ENCODE measurements at regions not wholly inside any gene's neighbourhood (a gene's known extent, or its start where the extent isn't known, plus 50 kb on each side); places are given as distances from the start of the nearest gene placed in this dataset.

DNA sequence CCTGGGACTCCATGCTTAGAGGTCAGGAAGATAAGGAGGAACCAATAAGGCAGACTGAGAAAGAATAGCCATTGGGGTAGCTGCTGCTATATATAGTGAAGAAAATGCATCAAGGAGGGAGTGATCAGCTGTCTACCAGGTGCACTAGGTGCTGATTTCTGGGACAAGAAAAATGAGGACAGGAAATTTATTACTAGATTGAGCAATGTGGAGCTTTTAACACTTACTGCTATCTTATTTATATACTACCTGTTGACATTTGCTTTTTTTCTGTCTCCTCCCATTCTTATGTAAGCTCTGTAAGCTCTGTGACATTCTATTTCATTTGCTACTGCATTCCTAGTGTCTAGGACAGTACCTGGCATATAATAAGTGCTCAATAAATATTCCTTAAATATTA lies 53.7 kb upstream of the DHX40 start:
- intact Hi-C loops (cut with DNase I): no loop called here
- no peak overlapping the region for H3K27ac ChIP-seq
- peaks cover 0 to 37% (median 6%) of the 10 kb centered on the region in 12 donors for H3K4me1 ChIP-seq
- ATAC-seq: no peak
- DNase-seq: no peak
- H3K4me3 ChIP-seq: no peak overlapping the region
- no peaks in the 10 kb centered on the region for H3K27me3 ChIP-seq
- TF ChIP-seq, protein P1, sequence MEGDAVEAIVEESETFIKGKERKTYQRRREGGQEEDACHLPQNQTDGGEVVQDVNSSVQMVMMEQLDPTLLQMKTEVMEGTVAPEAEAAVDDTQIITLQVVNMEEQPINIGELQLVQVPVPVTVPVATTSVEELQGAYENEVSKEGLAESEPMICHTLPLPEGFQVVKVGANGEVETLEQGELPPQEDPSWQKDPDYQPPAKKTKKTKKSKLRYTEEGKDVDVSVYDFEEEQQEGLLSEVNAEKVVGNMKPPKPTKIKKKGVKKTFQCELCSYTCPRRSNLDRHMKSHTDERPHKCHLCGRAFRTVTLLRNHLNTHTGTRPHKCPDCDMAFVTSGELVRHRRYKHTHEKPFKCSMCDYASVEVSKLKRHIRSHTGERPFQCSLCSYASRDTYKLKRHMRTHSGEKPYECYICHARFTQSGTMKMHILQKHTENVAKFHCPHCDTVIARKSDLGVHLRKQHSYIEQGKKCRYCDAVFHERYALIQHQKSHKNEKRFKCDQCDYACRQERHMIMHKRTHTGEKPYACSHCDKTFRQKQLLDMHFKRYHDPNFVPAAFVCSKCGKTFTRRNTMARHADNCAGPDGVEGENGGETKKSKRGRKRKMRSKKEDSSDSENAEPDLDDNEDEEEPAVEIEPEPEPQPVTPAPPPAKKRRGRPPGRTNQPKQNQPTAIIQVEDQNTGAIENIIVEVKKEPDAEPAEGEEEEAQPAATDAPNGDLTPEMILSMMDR (IDR thresholded peaks at IDR 0.05): no peak
- no peak for TF ChIP-seq POLR2A (IDR thresholded peaks at IDR 0.05)
- no peaks in the 10 kb centered on the region for H3K36me3 ChIP-seq
- no peaks in the 10 kb centered on the region for H3K9me3 ChIP-seq

DNA sequence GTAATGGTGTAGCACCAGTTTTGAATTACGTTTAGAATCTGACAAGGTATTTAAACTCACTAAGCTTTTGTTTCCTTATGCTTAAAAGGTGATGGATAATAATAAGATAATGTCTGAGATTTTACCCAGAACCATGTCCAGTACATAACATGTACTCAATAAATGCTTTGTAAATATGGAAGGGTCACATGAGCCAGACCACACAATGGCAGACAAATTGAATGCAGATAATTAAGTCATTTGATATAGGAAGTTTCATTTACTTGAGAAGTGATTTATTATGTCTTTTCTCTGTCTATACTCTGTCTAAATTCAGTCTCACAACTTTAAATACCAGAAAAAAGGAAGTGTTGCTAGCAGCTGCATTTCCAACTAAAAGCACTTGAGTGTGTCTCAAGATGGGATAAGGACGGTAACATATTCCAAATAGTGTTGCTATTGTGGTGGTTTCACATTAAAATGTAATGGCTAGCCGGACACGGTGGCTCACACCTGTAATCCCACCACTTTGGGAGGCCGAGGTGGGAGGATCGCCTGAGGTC lies 52.5 kb upstream of the DHX40 start:
- DNase-seq (no peak), ATAC-seq (no peak)
- no peaks in the 10 kb centered on the region for H3K9me3 ChIP-seq
- no peaks in the 10 kb centered on the region for H3K27me3 ChIP-seq
- no peak for TF ChIP-seq POLR2A (IDR thresholded peaks at IDR 0.05)
- TF ChIP-seq, protein P1 (IDR thresholded peaks at IDR 0.05): no peak
- H3K36me3 ChIP-seq: no peaks in the 10 kb centered on the region
- H3K4me3 ChIP-seq: no peak overlapping the region
- H3K27ac ChIP-seq: peak overlapping the region in 1 of 12 donors; percentile 28
- 91 to 97% (median 92%) methylated on average over 6 of the region's 6 CpGs for WGBS, 4 donors
- intact Hi-C loops (cut with DNase I): no loop called here
- H3K4me1 ChIP-seq: peaks cover 0 to 37% (median 6%) of the 10 kb centered on the region in 12 donors

DNA sequence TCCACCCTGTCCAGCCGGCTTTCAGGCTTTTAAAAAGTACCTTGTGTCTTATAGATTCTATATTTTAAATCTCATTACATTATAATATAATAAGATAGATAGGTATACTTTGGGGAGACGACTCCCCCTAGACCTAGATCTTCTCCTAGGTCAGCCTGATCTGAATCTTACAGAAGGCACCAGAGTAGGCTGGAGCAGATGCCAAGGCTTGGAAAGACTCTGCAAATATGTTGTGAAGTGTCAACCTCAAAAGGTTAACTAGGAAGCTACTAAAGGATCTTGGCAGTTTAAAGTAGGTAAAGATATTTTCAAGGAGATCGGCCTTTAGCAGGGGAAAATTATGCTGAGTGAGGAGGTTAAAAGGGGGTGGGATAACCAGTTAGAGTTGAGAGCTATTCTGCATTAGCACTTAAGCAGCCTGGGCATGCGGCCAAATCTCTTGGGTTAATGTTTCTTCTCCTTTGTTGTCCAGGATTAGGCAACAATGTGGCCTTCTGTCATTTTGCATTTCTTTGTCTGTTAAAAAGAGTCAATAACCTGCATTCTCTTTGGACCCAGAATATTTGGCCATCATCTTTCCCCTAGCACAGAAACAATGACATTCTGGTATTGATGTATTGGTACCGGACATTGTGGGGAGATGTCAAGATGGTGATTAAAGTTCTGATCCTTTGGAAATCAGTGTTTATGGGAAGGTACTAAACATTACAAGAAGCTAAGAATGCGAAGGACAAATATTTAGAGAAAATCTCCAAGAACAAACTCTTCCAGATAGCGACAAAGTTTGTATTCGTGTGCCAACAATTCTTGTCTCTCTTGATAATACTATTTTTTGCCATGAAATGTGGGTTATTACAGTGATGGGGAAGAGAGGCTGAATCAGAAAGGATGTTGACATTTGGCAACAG lies 51.2 kb upstream of the DHX40 start:
- Histone ChIP-seq H3K4me3 (no peak overlapping the region), H3K9me3 (no peaks in the 10 kb centered on the region), H3K27me3 (no peaks in the 10 kb centered on the region), H3K36me3 (no peaks in the 10 kb centered on the region), H3K27ac (peak overlapping the region in 1 of 12 donors; percentile 68), H3K4me1 (peaks cover 0 to 37% (median 6%) of the 10 kb centered on the region in 12 donors)
- 53 to 58% (median 55%) methylated on average over 8 of the region's 8 CpGs for WGBS, 4 donors
- DNase-seq: peak; percentile 75 to 93 (median 80)
- TF ChIP-seq POLR2A (IDR thresholded peaks at IDR 0.05): no peak
- TF ChIP-seq, protein P1 (IDR thresholded peaks at IDR 0.05): no peak
- peak; percentile 32 to 76 (median 68) for ATAC-seq
- intact Hi-C loops (cut with DNase I): no loop called here

Data from heart left ventricle (tissue), 16 donors.